GM13976 (cell line): ENCODE measurements at regions not wholly inside any gene's neighbourhood (a gene's known extent, or its start where the extent isn't known, plus 50 kb on each side); places are given as distances from the start of the nearest gene placed in this dataset.
"Not testable (repeated sequence)": the region's sequence is repeated elsewhere in the genome, so short reads cannot be mapped to it uniquely, and the experiment has no call there.

Source experiments
- DNase-seq: peaks from one replicate; pipeline ENCODE4 v3.0.0; 2012; ENCODE audit warnings: low spot score
- CTCF ChIP-seq: IDR thresholded peaks from 2 replicates; pipeline ENCODE4 v1.5.1; 2012; ENCODE audit warnings: borderline replicate concordance, mild to moderate bottlenecking; ENCODE audit not compliant: insufficient read depth; ENCODE audit errors: extremely low read depth, missing control alignments, control extremely low read depth
- in situ Hi-C: fragments of 300-500 bp; cut with MboI; formaldehyde crosslinking; loops from one replicate; pipeline ENCODE4 v1.12.0; 2022; ENCODE audit warnings: low sequenced_read_pairs, mixed read lengths, inconsistent platforms; ENCODE audit not compliant: unreplicated experiment

GRCh38 chr5:94080390-94080789 lies 339.0 kb upstream of the POU5F2 start:
- no peak for TF ChIP-seq CTCF
- in situ Hi-C loops, result no loop called here
- no peak for DNase-seq

- DNase-seq, result no peak
- TF ChIP-seq CTCF, result no peak
- in situ Hi-C loops, result no loop called here
These were observed 330.7 kb upstream of the POU5F2 start for GRCh38 chr5:94072116-94072515.

GRCh38 chr5:94066437-94067207 lies 325.2 kb upstream of the POU5F2 start:
- no peak for TF ChIP-seq CTCF
- no peak for DNase-seq
- in situ Hi-C loops, result no loop called here

GRCh38 chr5:94064025-94064424 lies 322.6 kb upstream of the POU5F2 start:
- no peak for TF ChIP-seq CTCF
- no peak for DNase-seq
- in situ Hi-C loops, result no loop called here

- no peak for TF ChIP-seq CTCF
- DNase-seq, result no peak
- in situ Hi-C loops, result no loop called here
These were observed 316.3 kb upstream of the POU5F2 start for GRCh38 chr5:94057655-94058054.

- no peak for TF ChIP-seq CTCF
- no peak for DNase-seq
These were observed 315.8 kb upstream of the POU5F2 start for GRCh38 chr5:94057217-94057616.

GRCh38 chr5:94049307-94049922 lies 308.0 kb upstream of the POU5F2 start:
- DNase-seq, in situ Hi-C loops: not testable (repeated sequence)

More at GRCh38 chr5:94057217-94057616, 315.8 kb upstream of the POU5F2 start:
- in situ Hi-C loops, result no loop called here
